T-helper 2 cell treated with Interferon-gamma antibody and Interleukin-4, amounts not matched to agents 100 ng/mL and 5 ng/mL, for 36 hours (primary cell): ENCODE measurements at regions not wholly inside any gene's neighbourhood (a gene's known extent, or its start where the extent isn't known, plus 50 kb on each side); places are given as distances from the start of the nearest gene placed in this dataset.

Experiments used
- intact Hi-C: fragments of 100-400 bp; cut with micrococcal nuclease; formaldehyde crosslinking; loops from one replicate; pipeline ENCODE4 v1.15.1; 2023

DNA sequence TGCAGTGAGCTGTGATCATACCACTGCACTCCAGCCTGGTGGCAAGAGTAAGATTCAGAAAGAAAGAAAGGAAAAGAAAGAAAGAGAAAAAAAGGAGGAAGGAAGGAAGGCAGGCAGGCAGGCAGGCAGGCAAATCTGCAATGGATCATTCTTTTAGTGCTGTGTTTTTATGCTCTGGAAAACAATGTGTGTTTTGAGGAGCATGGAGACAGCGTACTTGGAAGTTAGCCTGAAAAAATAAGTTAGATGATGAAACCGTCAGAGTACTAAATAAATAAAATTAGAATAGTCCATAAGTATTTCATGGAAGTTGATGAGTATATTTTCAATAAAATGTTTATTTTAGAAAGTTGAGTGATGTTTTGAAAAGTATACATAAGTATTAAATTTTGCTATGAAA, 366.4 kb upstream of the CDH20 start:
- intact Hi-C loops = no loop called here

DNA sequence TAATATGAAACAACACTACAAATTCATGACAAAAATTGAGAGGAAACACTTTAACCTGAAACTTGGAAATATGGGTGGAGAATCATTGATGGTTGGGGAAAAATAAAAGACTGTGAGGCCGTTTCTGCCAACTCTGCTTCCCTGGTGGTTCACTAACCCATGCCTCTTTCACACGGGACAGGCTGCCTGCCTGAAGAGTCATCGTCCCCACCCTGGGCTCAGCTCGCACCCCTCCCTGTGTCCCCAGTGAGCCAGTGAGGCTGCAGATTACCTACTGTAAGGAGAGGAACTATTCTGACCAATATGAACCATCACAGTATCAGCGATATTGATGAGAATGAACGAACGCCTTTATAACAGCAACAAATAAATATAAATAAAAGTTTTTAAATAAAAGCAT, 357.8 kb upstream of the CDH20 start:
- intact Hi-C loops = no loop called here

DNA sequence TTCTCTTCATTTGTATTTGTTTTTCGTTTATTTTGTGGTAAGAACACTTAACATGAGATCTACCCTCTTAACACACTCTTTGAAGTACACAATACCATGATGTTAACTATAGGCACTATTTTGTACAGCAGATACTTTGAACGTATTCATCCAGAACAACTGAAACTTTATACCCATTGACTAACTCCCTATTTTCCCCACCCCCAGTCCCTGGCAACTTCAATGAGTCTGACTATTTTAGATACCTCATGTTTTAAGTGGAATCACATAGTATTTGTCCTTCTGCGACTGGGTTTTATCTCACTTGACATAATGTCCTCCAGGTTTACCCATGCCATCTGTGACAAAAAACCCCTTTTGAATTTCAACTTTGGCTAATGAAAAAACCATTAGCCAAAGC, 356.3 kb upstream of the CDH20 start:
- intact Hi-C loops = no loop called here

DNA sequence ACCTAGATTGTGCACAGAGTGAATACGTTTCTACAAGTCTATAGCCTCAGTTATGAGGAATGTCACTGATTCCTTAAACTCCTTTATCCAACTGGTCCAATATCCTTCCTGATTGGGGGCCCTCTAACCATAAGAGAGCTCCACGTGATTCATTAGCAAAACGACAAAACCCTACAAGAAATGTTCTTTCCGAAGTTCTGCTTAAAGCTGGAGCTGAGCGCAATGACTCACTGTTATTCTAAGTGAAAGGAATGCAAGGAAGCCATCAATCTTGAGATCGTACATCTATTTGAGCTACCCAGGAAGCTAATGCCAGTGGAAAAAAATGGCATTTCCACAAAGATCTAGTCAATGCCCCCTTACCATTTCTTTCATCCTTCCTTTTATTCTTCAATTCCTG, 354.9 kb upstream of the CDH20 start:
- intact Hi-C loops = no loop called here

DNA sequence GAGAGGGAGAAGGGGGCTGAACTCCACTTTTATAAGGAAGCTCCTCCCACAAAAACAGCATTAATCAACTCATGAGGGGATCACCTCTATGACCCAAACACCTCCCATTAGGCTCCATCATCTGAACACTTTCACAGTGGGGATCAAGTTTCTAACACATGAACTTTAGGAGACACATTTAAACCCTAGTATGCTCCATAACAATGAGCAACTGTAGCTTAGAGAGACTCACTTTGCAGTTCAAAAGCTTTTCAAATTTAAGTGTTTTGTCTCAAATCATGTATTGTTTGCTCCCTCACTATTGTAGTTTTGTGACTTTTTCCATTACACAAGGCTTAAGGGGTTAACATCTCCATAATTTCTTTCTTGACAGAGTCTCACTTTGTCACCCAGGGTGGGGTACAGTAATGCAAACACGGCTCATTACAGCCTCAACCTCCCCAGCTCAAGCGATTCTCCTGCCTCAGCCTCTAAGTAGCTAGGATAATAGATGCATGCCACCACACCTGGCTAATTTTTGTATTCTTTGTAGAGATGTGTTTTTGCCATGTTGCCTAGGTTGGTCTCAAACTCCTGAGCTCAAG, 352.7 kb upstream of the CDH20 start:
- intact Hi-C loops = no loop called here

DNA sequence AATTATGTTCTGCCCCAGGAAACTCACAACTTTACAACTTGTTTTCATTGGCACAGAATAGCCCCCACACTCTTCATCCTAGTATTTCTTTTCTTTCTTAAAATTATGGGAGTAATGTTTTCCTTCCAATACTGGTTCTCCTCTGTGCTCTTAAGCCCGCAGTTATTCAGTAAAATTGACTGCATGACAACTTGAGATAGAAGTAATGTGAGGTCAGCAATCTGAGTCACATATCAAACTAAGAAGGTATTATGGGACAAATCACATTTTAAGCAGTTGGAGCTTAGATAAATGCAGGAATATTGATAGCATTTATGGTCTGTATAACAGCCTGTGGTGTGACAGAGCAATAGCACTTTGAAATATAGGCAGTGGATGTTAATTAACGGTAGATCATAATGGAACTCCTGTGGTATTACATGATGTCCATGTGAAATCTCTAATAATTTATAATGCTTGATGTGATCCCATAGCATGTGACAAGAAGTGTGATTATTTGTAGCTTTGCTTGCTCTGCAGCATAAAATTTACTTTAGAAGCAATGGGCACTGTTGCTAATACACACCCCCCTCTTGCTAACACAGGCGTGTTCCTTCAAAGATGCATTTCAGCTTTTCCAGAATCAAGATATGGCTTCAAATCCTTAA, 351.4 kb upstream of the CDH20 start:
- intact Hi-C loops = no loop called here

DNA sequence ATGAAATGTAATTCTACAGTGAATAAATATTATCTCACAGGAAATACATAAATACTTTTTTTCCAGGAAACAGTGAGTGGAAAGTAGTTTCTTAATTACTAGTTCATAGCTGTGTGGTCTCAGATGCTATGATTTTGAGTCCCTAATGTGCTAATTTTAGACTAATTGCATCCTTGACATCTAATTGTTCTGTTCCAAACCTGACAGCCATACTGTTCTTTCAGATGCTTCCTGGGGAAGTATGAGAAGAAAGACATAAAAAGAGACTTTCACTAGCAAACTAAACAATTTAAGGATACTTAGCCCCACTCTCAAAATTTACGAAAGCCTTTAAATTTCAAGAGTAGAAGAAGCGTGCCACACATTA, 350.9 kb upstream of the CDH20 start:
- intact Hi-C loops = no loop called here

DNA sequence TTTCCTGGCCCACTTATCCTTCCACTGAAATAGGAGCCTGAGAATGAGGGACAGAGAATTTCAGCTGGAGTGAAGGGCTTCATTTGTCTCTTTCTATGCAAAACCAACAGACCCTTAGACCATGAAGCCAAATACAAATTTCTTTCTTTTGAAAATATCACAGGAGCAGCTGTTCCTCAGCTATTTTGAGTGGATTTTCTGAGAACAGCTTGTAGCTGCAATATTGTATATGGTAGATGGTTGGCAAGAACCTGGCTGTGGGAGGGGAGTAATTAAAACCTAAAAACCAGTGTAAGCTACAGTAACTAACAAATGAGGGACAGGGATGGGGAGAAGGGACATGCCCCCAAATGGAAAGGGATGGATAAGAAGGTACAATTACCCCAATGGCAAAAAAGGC, 350.3 kb upstream of the CDH20 start:
- intact Hi-C loops = no loop called here

DNA sequence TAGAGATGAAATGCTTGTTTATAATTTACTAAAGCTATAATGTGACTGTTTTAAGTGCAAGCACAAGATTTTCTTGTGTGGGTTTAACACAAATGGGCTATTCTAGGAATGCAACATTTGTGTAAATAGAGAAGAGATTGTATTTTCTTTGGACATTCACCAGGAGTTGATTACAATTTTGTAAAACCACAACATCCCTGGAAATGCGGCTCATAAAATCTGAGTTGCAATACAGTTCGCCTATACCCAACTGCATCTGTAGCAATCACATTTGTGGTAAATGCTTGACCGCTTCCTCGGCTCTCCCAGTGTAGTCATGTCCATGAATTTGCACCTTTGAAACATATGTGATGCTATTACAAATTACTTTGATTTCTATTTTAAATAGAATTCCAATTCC, 348.7 kb upstream of the CDH20 start:
- intact Hi-C loops = no loop called here

DNA sequence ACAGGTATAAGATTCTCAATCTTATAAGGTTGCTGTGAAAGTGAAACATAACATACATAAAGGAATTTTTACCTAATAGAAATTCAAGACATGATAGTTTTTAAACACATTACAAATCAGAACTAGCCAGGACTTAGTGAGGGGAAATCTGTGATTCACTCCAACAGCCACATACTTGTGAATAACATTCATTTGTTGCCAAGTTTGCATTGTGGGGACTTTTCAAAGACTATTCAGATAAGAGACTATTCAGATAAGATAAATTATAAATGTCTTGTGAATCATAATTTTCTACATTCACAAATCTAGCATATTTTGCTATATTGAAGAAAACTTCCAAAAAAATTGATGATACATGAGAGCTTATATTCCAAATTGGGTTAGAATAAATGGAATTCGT, 345.3 kb upstream of the CDH20 start:
- intact Hi-C loops = no loop called here

DNA sequence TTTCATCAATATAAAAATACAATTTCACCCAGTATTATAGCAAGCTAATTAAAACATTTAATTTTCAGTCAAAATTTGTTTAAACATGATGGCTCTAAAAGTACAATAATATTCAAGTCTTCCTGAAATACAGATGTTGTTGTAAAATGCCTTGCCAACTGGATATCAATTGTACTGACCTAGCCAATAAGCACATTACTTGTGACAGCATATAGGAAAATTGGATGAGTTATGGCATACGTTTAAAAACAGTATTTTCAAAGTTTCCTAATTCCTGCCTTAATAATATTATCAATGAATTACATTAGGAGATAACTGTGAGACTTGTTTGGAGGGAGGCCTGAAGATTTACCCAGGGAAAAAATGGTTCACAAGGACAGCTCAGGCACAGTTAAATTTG, 336.9 kb upstream of the CDH20 start:
- intact Hi-C loops = no loop called here

DNA sequence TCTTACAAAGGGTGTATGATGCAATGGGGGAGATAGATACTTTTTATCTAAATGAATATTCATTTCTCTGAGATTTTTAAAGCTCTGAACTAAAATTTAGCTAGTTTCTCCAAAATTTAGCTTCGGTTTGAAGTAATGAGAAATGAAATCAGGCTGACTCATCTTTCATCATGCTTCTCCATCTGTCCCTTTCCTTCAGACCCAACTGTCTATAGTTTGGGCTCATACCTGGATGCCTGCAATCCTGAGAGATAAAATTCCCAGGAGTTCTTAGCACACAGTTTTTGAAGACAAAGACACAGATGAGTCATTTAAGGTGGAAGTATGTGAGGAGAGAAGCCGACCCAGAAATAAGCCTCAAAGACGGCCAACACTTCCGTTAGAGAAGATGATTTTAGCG, 336.4 kb upstream of the CDH20 start:
- intact Hi-C loops = no loop called here

DNA sequence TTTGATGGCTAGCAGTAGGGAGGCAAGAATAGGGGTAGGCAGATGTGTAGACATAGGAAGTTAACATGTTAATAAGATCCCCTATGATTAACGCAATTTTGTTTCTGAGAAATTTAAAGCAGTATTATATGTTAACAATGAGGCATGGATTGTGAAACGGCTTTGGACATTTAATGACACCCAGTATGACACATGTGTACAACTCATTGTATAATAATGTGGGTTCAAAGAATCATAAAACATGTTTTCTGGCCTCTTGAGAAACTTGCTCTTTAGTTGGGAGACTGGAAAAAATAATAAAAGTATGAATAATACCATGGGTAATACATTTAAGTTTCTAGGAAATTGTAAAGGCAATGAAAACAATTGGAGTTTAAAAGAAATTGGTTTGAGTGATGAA, 332.1 kb upstream of the CDH20 start:
- intact Hi-C loops = no loop called here

DNA sequence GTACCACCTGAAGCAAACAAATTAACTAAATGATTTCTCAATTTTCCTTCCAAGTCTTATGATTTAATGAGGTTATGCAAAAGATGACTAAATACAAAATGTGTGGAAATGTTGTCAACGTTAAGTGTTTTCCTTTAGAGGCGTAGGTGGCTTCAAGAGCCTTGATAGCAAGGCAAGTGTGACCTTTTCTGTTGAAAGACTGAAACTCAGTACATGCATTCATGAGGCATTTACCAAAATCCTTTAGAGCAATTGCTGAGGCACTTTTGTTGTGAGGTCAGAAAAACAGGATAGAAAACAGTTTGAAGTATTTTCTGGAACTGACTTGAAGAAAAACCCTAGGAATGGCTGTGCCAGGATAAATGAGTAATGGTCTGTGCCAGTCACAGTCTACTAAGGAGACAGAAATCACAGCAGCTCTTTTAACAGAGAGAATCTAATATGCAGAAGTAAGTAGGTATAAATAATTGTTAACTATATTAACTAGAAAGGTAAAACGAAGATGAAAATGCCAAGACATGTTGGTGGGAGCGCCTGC, 326.5 kb upstream of the CDH20 start:
- intact Hi-C loops = no loop called here

DNA sequence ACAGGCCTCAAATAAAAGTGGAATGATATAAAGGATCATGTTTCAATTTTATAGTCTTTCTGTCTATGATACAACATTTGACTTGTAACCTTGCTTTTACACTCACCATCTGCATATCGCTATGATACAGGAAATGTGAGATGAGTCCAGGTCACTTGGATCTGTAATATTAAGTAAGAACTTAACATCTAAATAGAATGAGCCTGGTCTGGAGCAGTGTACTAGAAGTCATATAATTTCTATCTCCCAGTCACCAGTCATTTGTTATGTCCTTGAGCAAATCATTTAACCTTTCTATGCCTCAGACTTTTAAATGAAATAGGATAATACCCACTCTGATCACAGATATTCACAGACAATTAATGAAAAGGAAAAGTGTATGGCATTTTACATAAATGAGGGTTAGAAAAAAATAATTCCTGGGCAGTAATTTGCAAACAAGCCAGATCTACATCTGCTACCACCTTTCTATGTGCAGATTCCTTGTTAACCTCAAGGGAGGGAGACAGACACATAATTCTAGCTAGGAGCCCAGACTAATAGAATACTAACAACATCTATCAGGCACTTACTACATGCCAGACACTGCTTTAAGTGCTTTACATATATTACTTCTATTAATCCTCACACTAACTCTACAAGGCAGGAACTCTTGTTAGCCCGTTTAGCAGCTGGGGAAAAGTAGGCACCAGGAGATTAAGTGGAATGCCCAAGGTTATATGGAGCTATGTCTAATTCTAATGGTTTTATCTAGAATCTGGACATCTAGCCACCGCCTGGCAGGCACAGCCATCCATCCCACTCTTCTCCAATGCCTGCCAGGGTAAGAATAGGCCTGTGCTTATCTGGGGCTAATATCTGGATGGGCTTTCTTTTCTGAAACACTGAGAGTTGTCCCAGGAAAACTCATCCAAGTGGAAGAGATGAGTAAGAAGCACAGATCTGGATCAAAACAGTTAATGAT, 313.6 kb upstream of the CDH20 start:
- intact Hi-C loops = no loop called here

DNA sequence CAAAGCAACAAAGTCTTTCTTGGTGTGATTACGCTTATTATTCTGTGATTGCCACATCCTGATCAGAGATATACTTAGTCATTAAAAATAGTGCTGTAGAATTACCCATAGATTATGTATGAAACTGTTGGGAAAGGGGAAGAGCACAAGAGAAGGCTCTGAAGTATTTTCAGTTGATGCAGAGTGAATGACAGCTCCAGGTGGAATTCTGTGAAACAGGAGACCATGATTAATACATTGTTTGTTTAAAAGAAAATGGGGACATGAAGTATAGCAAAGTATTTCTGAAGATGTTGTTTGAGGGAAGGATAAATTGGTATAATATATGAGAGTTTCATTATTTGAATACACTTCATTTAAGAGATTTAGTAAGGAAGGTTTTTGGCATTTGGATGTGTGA, 307.6 kb upstream of the CDH20 start:
- intact Hi-C loops = no loop called here

DNA sequence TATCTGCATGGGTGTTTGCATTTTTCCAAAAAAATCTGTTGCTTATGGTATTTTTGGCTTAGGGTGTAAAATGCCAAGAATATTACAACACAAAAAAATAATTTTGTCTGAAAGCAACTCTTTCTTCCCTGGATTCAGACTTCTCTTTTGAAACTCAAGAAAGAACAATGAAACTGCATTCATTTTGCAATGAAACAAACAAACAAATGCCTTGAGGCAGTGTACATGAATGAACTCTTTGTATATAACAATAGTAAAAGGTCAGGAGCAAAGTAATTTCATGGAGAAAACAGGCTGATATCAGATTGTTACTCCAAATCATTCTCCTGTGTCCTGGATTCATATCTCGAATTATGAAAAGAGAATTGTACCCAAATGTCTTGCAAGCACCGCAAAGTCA, 301.6 kb upstream of the CDH20 start:
- intact Hi-C loops = no loop called here

DNA sequence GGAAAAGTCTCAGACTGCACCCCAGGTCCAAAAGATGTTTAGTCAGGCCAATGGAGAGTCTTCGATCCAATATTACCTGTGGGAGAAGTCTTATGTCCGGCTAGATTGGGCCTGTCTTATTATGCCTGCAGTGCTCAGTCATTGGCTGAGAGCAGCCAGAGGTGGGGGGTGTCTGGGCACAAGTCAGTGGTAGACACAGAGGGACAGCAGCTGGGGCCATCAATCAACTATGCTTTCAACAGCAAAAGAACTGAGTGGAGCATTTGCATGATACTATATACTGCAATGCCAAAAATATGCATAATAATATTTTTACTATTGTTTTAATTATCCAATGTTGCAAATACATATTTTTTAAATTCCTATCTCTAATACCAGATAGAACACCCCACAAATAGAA, 298.6 kb upstream of the CDH20 start:
- intact Hi-C loops = no loop called here

DNA sequence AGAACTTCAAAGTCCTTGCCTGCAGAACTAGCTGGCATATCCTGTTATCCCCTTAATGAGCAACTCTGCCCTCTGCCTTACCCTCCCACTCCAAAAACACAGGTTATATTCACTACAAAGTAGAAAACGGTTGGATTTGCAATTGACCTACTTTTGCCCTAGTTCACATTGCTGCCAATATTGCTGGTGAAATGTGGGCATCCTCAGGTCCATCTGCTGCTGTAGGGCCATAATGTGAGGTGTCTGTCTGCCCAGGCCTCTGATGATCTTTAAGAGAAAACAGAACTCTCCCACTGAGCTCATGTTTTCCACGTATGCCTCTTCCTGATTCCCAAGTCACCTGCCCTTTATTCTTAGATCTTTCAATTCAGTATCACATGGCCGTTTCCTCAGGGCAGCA, 294.0 kb upstream of the CDH20 start:
- intact Hi-C loops = no loop called here

DNA sequence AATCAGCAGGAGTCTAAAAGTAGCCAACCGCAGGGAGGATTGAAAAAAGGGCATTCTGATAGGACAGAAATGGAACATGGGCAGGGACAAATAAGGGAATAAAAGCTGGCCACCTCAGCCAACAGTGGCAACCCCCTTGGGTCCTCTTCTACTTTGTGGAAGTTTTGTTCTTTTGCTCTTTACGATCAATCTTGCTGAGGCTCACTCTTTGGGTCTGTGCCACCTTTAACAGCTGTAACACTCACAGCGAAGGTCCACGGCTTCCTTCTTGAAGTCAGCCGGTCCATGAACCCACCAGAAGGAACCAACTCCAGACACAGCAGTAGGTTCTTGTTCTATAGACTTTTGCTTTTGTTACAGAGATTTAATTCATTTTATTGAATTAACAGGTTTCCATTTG, 285.4 kb upstream of the CDH20 start:
- intact Hi-C loops = no loop called here

DNA sequence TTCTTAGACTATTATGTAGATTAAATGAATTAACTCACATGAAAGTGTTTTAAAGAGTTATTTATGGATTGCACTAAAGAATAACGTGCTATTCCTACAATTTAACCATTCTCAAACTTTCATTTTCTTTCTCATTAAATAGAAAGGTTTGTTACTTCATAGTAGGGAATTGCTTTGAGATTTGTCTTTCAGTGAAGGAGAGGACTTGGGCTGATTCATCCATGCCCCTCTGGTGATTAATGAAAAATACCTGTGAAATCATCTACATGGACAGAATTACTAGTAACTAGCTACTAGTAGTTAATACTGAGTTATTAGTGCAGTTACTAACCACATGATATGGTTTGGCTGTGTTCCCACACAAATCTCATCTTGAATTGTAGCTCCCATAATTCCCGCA, 275.8 kb upstream of the CDH20 start:
- intact Hi-C loops = no loop called here

DNA sequence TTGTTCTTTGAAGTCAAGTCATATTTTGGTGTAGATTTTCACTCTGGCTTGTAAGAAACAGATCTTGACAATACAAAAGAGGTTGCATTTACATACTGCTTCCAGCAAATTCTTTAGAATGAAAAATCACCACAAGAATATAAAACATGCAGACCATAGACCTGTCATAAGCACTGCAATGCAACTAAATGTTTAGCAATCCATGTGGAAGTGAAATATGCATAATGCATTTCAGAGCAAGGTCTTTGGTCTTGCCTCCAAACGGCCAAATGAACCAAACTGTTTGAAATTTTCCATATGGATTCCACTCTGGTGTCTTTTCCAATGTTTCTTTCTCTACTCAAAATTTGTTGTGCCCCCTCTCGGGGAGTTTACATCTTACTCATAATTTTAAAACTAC, 271.0 kb upstream of the CDH20 start:
- intact Hi-C loops = no loop called here
